ENCODE measurements at regions not wholly inside any gene's neighbourhood (a gene's known extent, or its start where the extent isn't known, plus 50 kb on each side); places are given as distances from the start of the nearest gene placed in this dataset.

- no peak for DNase-seq
Observed at GRCh38 chr7:52980129-52980528, 55.3 kb upstream of the POM121L12 start.

GRCh38 chr7:52973126-52973525 is 62.3 kb upstream of the POM121L12 start:
- no peak for DNase-seq

- no peak for DNase-seq
Observed at GRCh38 chr7:52962402-52963076, 72.9 kb upstream of the POM121L12 start.

- DNase-seq = no peak
Observed at GRCh38 chr7:52961084-52961483, 74.3 kb upstream of the POM121L12 start.

GRCh38 chr7:52959878-52960660 is 75.4 kb upstream of the POM121L12 start:
- no peak for DNase-seq

GRCh38 chr7:52959336-52959735 is 76.1 kb upstream of the POM121L12 start:
- no peak for DNase-seq

- DNase-seq = no peak
Observed at GRCh38 chr7:52958621-52959140, 76.8 kb upstream of the POM121L12 start.

GRCh38 chr7:52956379-52956915 is 79.0 kb upstream of the POM121L12 start:
- DNase-seq = no peak

GRCh38 chr7:52955522-52955921 is 79.9 kb upstream of the POM121L12 start:
- no peak for DNase-seq

GRCh38 chr7:52944921-52945320 is 90.5 kb upstream of the POM121L12 start:
- no peak for DNase-seq

- DNase-seq = no peak
Observed at GRCh38 chr7:52940481-52940880, 95.0 kb upstream of the POM121L12 start.

GRCh38 chr7:52938455-52939133 is 96.8 kb upstream of the POM121L12 start:
- DNase-seq = no peak

- DNase-seq = no peak
Observed at GRCh38 chr7:52936750-52937149, 98.7 kb upstream of the POM121L12 start.

- DNase-seq = no peak
Observed at GRCh38 chr7:52928591-52928990, 106.8 kb upstream of the POM121L12 start.

GRCh38 chr7:52925332-52925731 is 110.1 kb upstream of the POM121L12 start:
- no peak for DNase-seq

GRCh38 chr7:52920977-52921376 is 114.5 kb upstream of the POM121L12 start:
- DNase-seq = no peak

GRCh38 chr7:52917982-52918578 is 117.4 kb upstream of the POM121L12 start:
- no peak for DNase-seq

- DNase-seq = no peak
Observed at GRCh38 chr7:52911795-52912194, 123.6 kb upstream of the POM121L12 start.

- DNase-seq = no peak
Observed at GRCh38 chr7:52911326-52911725, 124.1 kb upstream of the POM121L12 start.

GRCh38 chr7:52909935-52910334 is 125.5 kb upstream of the POM121L12 start:
- no peak for DNase-seq

GRCh38 chr7:52909131-52909530 is 126.3 kb upstream of the POM121L12 start:
- no peak for DNase-seq

GRCh38 chr7:52897713-52898112 is 137.7 kb upstream of the POM121L12 start:
- no peak for DNase-seq

GRCh38 chr7:52897288-52897687 is 138.1 kb upstream of the POM121L12 start:
- no peak for DNase-seq
